Colon (tissue), 2 donors: ENCODE measurements at regions not wholly inside any gene's neighbourhood (a gene's known extent, or its start where the extent isn't known, plus 50 kb on each side); places are given as distances from the start of the nearest gene placed in this dataset.
"Not testable (repeated sequence)": the region's sequence is repeated elsewhere in the genome, so short reads cannot be mapped to it uniquely, and the experiment has no call there.

Experiments
- FAIRE-seq: peaks from 2 replicates; lab custom pipeline; 2012; peaks lifted over from hg19 to GRCh38; lab: Jason Lieb, UNC
- donor health status: control.
- donor health status: control.

GRCh38 chr1:96075704-96076455 lies 645.7 kb upstream of the PTBP2 start:
- no peak for FAIRE-seq

GRCh38 chr1:96076589-96076988 lies 645.0 kb upstream of the PTBP2 start:
- FAIRE-seq: no peak

- FAIRE-seq: no peak
Observed at GRCh38 chr1:96079581-96079980, 642.0 kb upstream of the PTBP2 start.

GRCh38 chr1:96080925-96081324 lies 640.7 kb upstream of the PTBP2 start:
- no peak for FAIRE-seq

- no peak for FAIRE-seq
Observed at GRCh38 chr1:96087719-96088118, 633.9 kb upstream of the PTBP2 start.

- no peak for FAIRE-seq
Observed at GRCh38 chr1:96090134-96090533, 631.5 kb upstream of the PTBP2 start.

- FAIRE-seq: no peak
Observed at GRCh38 chr1:96095849-96096612, 625.6 kb upstream of the PTBP2 start.

GRCh38 chr1:96096613-96097321 lies 624.8 kb upstream of the PTBP2 start:
- FAIRE-seq: no peak

- FAIRE-seq: no peak
Observed at GRCh38 chr1:96104506-96104905, 617.1 kb upstream of the PTBP2 start.

GRCh38 chr1:96104906-96105305 lies 616.7 kb upstream of the PTBP2 start:
- no peak for FAIRE-seq

- FAIRE-seq: no peak
Observed at GRCh38 chr1:96116731-96117130, 604.9 kb upstream of the PTBP2 start.

GRCh38 chr1:96130432-96130831 lies 591.2 kb upstream of the PTBP2 start:
- no peak for FAIRE-seq

- FAIRE-seq: no peak
Observed at GRCh38 chr1:96144636-96145035, 576.9 kb upstream of the PTBP2 start.

- no peak for FAIRE-seq
Observed at GRCh38 chr1:96145492-96145891, 576.1 kb upstream of the PTBP2 start.

GRCh38 chr1:96152957-96153356 lies 568.6 kb upstream of the PTBP2 start:
- FAIRE-seq: not testable (repeated sequence)

GRCh38 chr1:96157101-96157500 lies 564.5 kb upstream of the PTBP2 start:
- FAIRE-seq: no peak

GRCh38 chr1:96159379-96159778 lies 562.2 kb upstream of the PTBP2 start:
- FAIRE-seq: no peak

GRCh38 chr1:96164053-96164452 lies 557.5 kb upstream of the PTBP2 start:
- FAIRE-seq: no peak

- no peak for FAIRE-seq
Observed at GRCh38 chr1:96178053-96178452, 543.5 kb upstream of the PTBP2 start.

- no peak for FAIRE-seq
Observed at GRCh38 chr1:96183485-96183884, 538.1 kb upstream of the PTBP2 start.

GRCh38 chr1:96183928-96184327 lies 537.7 kb upstream of the PTBP2 start:
- no peak for FAIRE-seq

GRCh38 chr1:96185181-96185580 lies 536.4 kb upstream of the PTBP2 start:
- FAIRE-seq: no peak

- no peak for FAIRE-seq
Observed at GRCh38 chr1:96187020-96187419, 534.6 kb upstream of the PTBP2 start.
